GM18502 (cell line): ENCODE measurements at regions not wholly inside any gene's neighbourhood (a gene's known extent, or its start where the extent isn't known, plus 50 kb on each side); places are given as distances from the start of the nearest gene placed in this dataset.
A peak's percentile ranks its signal among the peaks of the same experiment; 100 is the strongest.

Experiments
- ATAC-seq: cut with Tn5 transposase; IDR thresholded peaks from one replicate; pipeline ENCODE4 v1.9.1; 2021; ENCODE audit warnings: mild to moderate bottlenecking; ENCODE audit not compliant: unreplicated experiment, poor library complexity

GRCh38 chr12:24441458-24441857, 492.0 kb upstream of the SOX5 start:
- ATAC-seq, result no peak

GRCh38 chr12:24436667-24437066, 487.2 kb upstream of the SOX5 start:
- ATAC-seq, result no peak

- ATAC-seq, result no peak
Measured at GRCh38 chr12:24431872-24432271, 482.4 kb upstream of the SOX5 start.

GRCh38 chr12:24427776-24428175, 478.3 kb upstream of the SOX5 start:
- no peak for ATAC-seq

- ATAC-seq, result no peak
Measured at GRCh38 chr12:24425601-24425970, 476.1 kb upstream of the SOX5 start.

GRCh38 chr12:24424889-24425600, 475.6 kb upstream of the SOX5 start:
- ATAC-seq, result no peak

- ATAC-seq, result no peak
Measured at GRCh38 chr12:24424376-24424775, 474.9 kb upstream of the SOX5 start.

- ATAC-seq, result no peak
Measured at GRCh38 chr12:24423611-24424010, 474.1 kb upstream of the SOX5 start.

- no peak for ATAC-seq
Measured at GRCh38 chr12:24421759-24422158, 472.3 kb upstream of the SOX5 start.

GRCh38 chr12:24418157-24418556, 468.7 kb upstream of the SOX5 start:
- no peak for ATAC-seq

GRCh38 chr12:24416423-24417109, 467.1 kb upstream of the SOX5 start:
- no peak for ATAC-seq

- ATAC-seq, result no peak
Measured at GRCh38 chr12:24415934-24416333, 466.5 kb upstream of the SOX5 start.

- ATAC-seq, result no peak
Measured at GRCh38 chr12:24414480-24414879, 465.0 kb upstream of the SOX5 start.

- no peak for ATAC-seq
Measured at GRCh38 chr12:24411948-24412347, 462.5 kb upstream of the SOX5 start.

- ATAC-seq, result no peak
Measured at GRCh38 chr12:24409868-24410267, 460.4 kb upstream of the SOX5 start.

- peak; percentile 45 for ATAC-seq
Measured at GRCh38 chr12:24408305-24408704, 458.8 kb upstream of the SOX5 start.

- ATAC-seq, result no peak
Measured at GRCh38 chr12:24407884-24408283, 458.4 kb upstream of the SOX5 start.

GRCh38 chr12:24404086-24404815, 454.8 kb upstream of the SOX5 start:
- ATAC-seq, result no peak

- ATAC-seq, result no peak
Measured at GRCh38 chr12:24400533-24400932, 451.1 kb upstream of the SOX5 start.

GRCh38 chr12:24398605-24399004, 449.1 kb upstream of the SOX5 start:
- ATAC-seq, result peak; percentile 86

- ATAC-seq, result no peak
Measured at GRCh38 chr12:24396224-24396623, 446.8 kb upstream of the SOX5 start.
